Activated CD4-positive, CD25-positive, alpha-beta regulatory T cell treated with anti-CD3 and anti-CD28 coated beads, Interleukin-2, amount 50 U/mL, for 16 hours (primary cell): ENCODE measurements at regions not wholly inside any gene's neighbourhood (a gene's known extent, or its start where the extent isn't known, plus 50 kb on each side); places are given as distances from the start of the nearest gene placed in this dataset.
"Not testable (repeated sequence)": the region's sequence is repeated elsewhere in the genome, so short reads cannot be mapped to it uniquely, and the experiment has no call there.

Experiments
- DNase-seq: peaks from one replicate; pipeline ENCODE4 v3.0.0-alpha.2; 2020; ENCODE audit warnings: low read depth, low spot score

GRCh38 chr2:199216253-199216652 lies 241.5 kb downstream of the SATB2 start:
- DNase-seq, result no peak

- no peak for DNase-seq
Measured at GRCh38 chr2:199207011-199207410, 250.7 kb downstream of the SATB2 start.

- no peak for DNase-seq
Measured at GRCh38 chr2:199206536-199206935, 251.2 kb downstream of the SATB2 start.

GRCh38 chr2:199202964-199203363 lies 254.8 kb downstream of the SATB2 start:
- DNase-seq, result no peak

- no peak for DNase-seq
Measured at GRCh38 chr2:199201539-199201938, 256.2 kb downstream of the SATB2 start.

GRCh38 chr2:199199797-199200196 lies 257.9 kb downstream of the SATB2 start:
- DNase-seq, result no peak

- DNase-seq, result no peak
Measured at GRCh38 chr2:199197448-199197847, 260.3 kb downstream of the SATB2 start.

GRCh38 chr2:199196686-199197085 lies 261.1 kb downstream of the SATB2 start:
- DNase-seq, result no peak

GRCh38 chr2:199195927-199196502 lies 261.7 kb downstream of the SATB2 start:
- DNase-seq, result no peak

- DNase-seq, result no peak
Measured at GRCh38 chr2:199191461-199191860, 266.3 kb downstream of the SATB2 start.

GRCh38 chr2:199189229-199189628 lies 268.5 kb downstream of the SATB2 start:
- DNase-seq, result no peak

GRCh38 chr2:199186301-199186751 lies 271.4 kb downstream of the SATB2 start:
- no peak for DNase-seq

GRCh38 chr2:199185174-199185573 lies 272.6 kb downstream of the SATB2 start:
- not testable (repeated sequence) for DNase-seq

- no peak for DNase-seq
Measured at GRCh38 chr2:199163613-199164458, 293.9 kb downstream of the SATB2 start.

GRCh38 chr2:199160677-199161465 lies 296.9 kb downstream of the SATB2 start:
- DNase-seq, result no peak

- DNase-seq, result no peak
Measured at GRCh38 chr2:199160081-199160480, 297.7 kb downstream of the SATB2 start.

GRCh38 chr2:199148076-199148845 lies 309.5 kb downstream of the SATB2 start:
- no peak for DNase-seq

- no peak for DNase-seq
Measured at GRCh38 chr2:199147216-199147615, 310.5 kb downstream of the SATB2 start.

GRCh38 chr2:199144546-199144945 lies 313.2 kb downstream of the SATB2 start:
- no peak for DNase-seq

GRCh38 chr2:199144036-199144435 lies 313.7 kb downstream of the SATB2 start:
- no peak for DNase-seq

GRCh38 chr2:199136681-199137080 lies 321.1 kb downstream of the SATB2 start:
- no peak for DNase-seq

- no peak for DNase-seq
Measured at GRCh38 chr2:199136242-199136641, 321.5 kb downstream of the SATB2 start.
